Trophoblast cell (in vitro differentiated cells and primary cell): ENCODE measurements at regions not wholly inside any gene's neighbourhood (a gene's known extent, or its start where the extent isn't known, plus 50 kb on each side); places are given as distances from the start of the nearest gene placed in this dataset.

Source experiments
- DNase-seq, 2 donors: peaks; one replicate each; pipeline ENCODE4 v3.0.0-alpha.2; 2016
- H2AFZ ChIP-seq: 2 replicates; pipeline ENCODE4 v1.6.1; 2013; ENCODE audit warnings: low read length, moderate library complexity, mild to moderate bottlenecking; ENCODE audit not compliant: insufficient read depth, poor library complexity
- H2AK5ac ChIP-seq: 2 replicates; pipeline ENCODE4 v1.6.1; 2013; ENCODE audit warnings: mild to moderate bottlenecking, low read length
- H2BK120ac ChIP-seq: 2 replicates; pipeline ENCODE4 v1.6.1; 2013; ENCODE audit warnings: low read length, mild to moderate bottlenecking, moderate library complexity; ENCODE audit not compliant: insufficient read depth, poor library complexity
- H2BK12ac ChIP-seq: 2 replicates; pipeline ENCODE4 v1.6.1; 2013; ENCODE audit warnings: mild to moderate bottlenecking, low read length, moderate library complexity
- H2BK5ac ChIP-seq: 2 replicates; pipeline ENCODE4 v1.6.1; 2013; ENCODE audit warnings: low read length, low read depth, moderate library complexity, mild to moderate bottlenecking; ENCODE audit not compliant: poor library complexity
- H3K14ac ChIP-seq: 2 replicates; pipeline ENCODE4 v1.6.1; 2013; ENCODE audit warnings: mild to moderate bottlenecking, low read length
- H3K18ac ChIP-seq: 2 replicates; pipeline ENCODE4 v1.6.1; 2013; ENCODE audit warnings: mild to moderate bottlenecking, low read length
- H3K23ac ChIP-seq: 2 replicates; pipeline ENCODE4 v1.6.1; 2013; ENCODE audit warnings: low read length
- H3K27ac ChIP-seq: 2 replicates; pipeline ENCODE4 v1.5.1; 2013; ENCODE audit warnings: low read depth, mild to moderate bottlenecking, inconsistent platforms, low read length, moderate library complexity
- H3K27me3 ChIP-seq: 2 replicates; pipeline ENCODE4 v1.6.1; 2013; ENCODE audit warnings: inconsistent platforms, mild to moderate bottlenecking, low read length, moderate library complexity; ENCODE audit not compliant: insufficient read depth
- H3K36me3 ChIP-seq, 2 experiments: 1 replicate in 1 of 2; 2 replicates in 1 of 2; pipeline ENCODE4 v1.6.1; 2013; ENCODE audit warnings: low read length in 2 of 2, mild to moderate bottlenecking in 2 of 2, moderate library complexity in 1 of 2; ENCODE audit not compliant: insufficient read depth in 2 of 2, control insufficient read depth in 1 of 2
- H3K4ac ChIP-seq: 2 replicates; pipeline ENCODE4 v1.6.1; 2013; ENCODE audit warnings: low read depth, mild to moderate bottlenecking, low read length, moderate library complexity
- H3K4me1 ChIP-seq, 2 experiments: 1 replicate in 1 of 2; 2 replicates in 1 of 2; pipeline ENCODE4 v1.6.1; 2013; ENCODE audit warnings: low read length in 2 of 2, mild to moderate bottlenecking in 2 of 2, moderate library complexity in 1 of 2; ENCODE audit not compliant: insufficient read depth in 2 of 2, control insufficient read depth in 1 of 2
- H3K4me2 ChIP-seq: 2 replicates; pipeline ENCODE4 v1.6.1; 2013; ENCODE audit warnings: inconsistent platforms, mild to moderate bottlenecking, low read length, moderate library complexity
- H3K4me3 ChIP-seq: 2 replicates; pipeline ENCODE4 v1.5.1; 2013; ENCODE audit warnings: mild to moderate bottlenecking, low read depth, low read length, inconsistent platforms
- H3K79me1 ChIP-seq: one replicate; pipeline ENCODE4 v1.6.1; 2013; ENCODE audit warnings: low read length
- H3K79me2 ChIP-seq: 2 replicates; pipeline ENCODE4 v1.6.1; 2013; ENCODE audit warnings: low read length, mild to moderate bottlenecking; ENCODE audit not compliant: control insufficient read depth, insufficient read depth, poor library complexity
- H3K9ac ChIP-seq: 2 replicates; pipeline ENCODE4 v1.6.1; 2013; ENCODE audit warnings: mild to moderate bottlenecking, low read length
- H3K9me3 ChIP-seq: 2 replicates; pipeline ENCODE4 v1.6.1; 2013; ENCODE audit warnings: low read depth, mild to moderate bottlenecking, control low read depth, inconsistent platforms, low read length; ENCODE audit not compliant: insufficient read depth
- H4K12ac ChIP-seq: 2 replicates; pipeline ENCODE4 v1.6.1; 2013; ENCODE audit warnings: low read depth, mild to moderate bottlenecking, low read length, moderate library complexity
- H4K8ac ChIP-seq: 2 replicates; pipeline ENCODE4 v1.6.1; 2013; ENCODE audit warnings: low read depth, mild to moderate bottlenecking, low read length, moderate library complexity
- H4K91ac ChIP-seq: one replicate; pipeline ENCODE4 v1.6.1; 2013; ENCODE audit warnings: low read depth, mild to moderate bottlenecking, low read length, moderate library complexity
- WGBS: extraction: QIAGEN DNeasy Blood & Tissue Kit; methylation state at CpG from one replicate; pipeline ENCODE4 v1.1.7; 2013; ENCODE audit warnings: missing lambda C conversion rate; ENCODE audit not compliant: insufficient read length, insufficient coverage; ENCODE audit errors: extremely low coverage; 5-methylcytosine and 5-hydroxymethylcytosine counted together

DNA sequence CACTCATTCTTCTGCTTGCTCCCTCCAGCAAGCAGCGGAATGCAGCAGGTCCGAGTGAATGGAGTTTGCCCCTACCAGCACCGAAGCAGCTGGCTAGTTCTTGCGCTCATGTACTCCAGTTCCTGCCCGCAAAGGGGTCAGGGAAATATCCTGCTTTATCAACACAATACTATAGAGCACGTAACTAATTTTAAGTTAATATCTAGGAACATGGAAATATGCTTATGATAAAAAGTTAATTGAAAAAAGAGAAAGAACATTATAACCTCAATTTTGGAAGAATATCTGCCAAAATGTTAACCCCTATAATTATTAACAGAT, 195.6 kb downstream of the SNCA start:
- Histone ChIP-seq H2AFZ (peak overlapping the region; percentile 69), H4K91ac (no peak overlapping the region), H4K8ac (no peak overlapping the region), H2BK120ac (no peak overlapping the region), H3K36me3 (no peaks in the 10 kb centered on the region), H2BK5ac (no peak overlapping the region), H3K9ac (no peak overlapping the region), H3K79me2 (no peaks in the 10 kb centered on the region), H3K27me3 (no peaks in the 10 kb centered on the region), H2AK5ac (no peak overlapping the region), H3K79me1 (no peaks in the 10 kb centered on the region), H3K18ac (no peak overlapping the region), H3K4me3 (no peak overlapping the region), H3K9me3 (no peaks in the 10 kb centered on the region), H3K4me1 (no peaks in the 10 kb centered on the region), H3K23ac (no peak overlapping the region), H3K14ac (no peak overlapping the region), H3K4me2 (peak overlapping the region; percentile 74), H4K12ac (no peak overlapping the region), H3K4ac (no peak overlapping the region), H3K27ac (no peak overlapping the region), H2BK12ac (no peak overlapping the region)
- WGBS = no CpG with 5 or more reads among the region's 6 CpGs
- DNase-seq = no peak

DNA sequence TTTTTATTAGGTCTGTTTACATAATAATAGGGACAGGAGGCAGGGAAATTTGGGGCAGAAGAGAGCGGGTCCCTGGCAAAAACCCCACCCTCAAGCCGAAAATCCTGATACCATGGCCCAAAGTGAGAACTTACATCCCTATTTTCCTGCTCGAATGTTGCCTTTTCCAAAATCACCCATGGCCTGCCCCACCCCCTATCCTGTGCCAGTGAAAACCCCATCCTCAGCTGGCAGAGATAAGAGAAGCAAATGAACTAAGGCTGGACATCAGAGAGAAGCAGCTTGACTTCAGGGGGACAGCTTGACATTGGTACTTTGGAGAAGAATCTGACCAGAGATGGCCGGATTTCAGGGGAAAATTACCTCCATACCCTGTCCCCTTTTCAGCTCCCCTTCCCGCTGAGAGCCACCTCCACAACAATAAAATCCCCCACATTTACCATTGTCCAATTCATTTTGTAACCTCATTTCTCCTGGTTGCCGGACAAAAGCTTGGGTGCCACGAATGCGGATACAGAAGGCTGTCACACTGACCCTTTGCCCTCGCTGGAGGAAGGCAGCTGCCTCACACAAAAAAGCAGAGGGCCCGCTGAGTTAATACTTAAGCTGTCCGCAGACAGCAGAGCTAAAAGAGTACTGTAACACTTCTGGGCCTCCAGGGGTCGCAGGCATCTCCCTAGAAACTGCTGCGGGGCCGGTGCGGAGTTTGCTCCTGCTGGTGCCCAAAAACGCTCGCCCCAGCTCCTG, 196.2 kb downstream of the SNCA start:
- no peak overlapping the region for H3K14ac ChIP-seq
- H4K8ac ChIP-seq = no peak overlapping the region
- no peak overlapping the region for H2BK120ac ChIP-seq
- no peak overlapping the region for H2AK5ac ChIP-seq
- H3K4me1 ChIP-seq = no peaks in the 10 kb centered on the region
- H2BK12ac ChIP-seq = no peak overlapping the region
- no peaks in the 10 kb centered on the region for H3K79me2 ChIP-seq
- H3K23ac ChIP-seq = no peak overlapping the region
- no peak overlapping the region for H4K12ac ChIP-seq
- H3K27me3 ChIP-seq = no peaks in the 10 kb centered on the region
- H2AFZ ChIP-seq = peak overlapping the region; percentile 69
- no peaks in the 10 kb centered on the region for H3K36me3 ChIP-seq
- H3K79me1 ChIP-seq = no peaks in the 10 kb centered on the region
- no peak overlapping the region for H3K27ac ChIP-seq
- no peak overlapping the region for H3K4me3 ChIP-seq
- H4K91ac ChIP-seq = no peak overlapping the region
- no peak overlapping the region for H3K9ac ChIP-seq
- peak overlapping the region; percentile 74 for H3K4me2 ChIP-seq
- no peak overlapping the region for H3K4ac ChIP-seq
- peak; percentile 22 to 51 for DNase-seq
- WGBS = no CpG with 5 or more reads among the region's 17 CpGs
- no peak overlapping the region for H2BK5ac ChIP-seq
- H3K9me3 ChIP-seq = no peaks in the 10 kb centered on the region
- H3K18ac ChIP-seq = no peak overlapping the region

DNA sequence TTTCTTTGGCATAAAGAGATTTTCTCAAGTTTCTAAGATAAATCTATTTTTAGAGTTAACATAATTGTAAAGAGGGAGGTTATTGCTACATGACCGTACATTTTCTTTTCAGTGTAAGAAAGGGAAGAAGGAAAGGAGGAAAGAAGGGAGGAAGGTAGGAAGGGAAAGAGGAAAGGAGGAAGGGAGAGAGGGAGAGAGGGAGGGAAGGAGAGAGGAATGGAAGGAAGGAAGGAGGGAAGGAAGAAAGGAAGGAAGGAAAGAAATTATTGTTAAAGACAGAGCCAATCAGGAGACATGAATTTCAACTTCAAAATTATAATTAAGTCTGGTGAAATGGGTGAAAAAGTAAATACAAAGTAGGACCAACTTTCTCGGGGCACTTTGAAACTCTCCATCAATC, 197.6 kb downstream of the SNCA start:
- no peak overlapping the region for H3K18ac ChIP-seq
- no peak overlapping the region for H3K4me2 ChIP-seq
- H3K79me2 ChIP-seq = no peaks in the 10 kb centered on the region
- no peak overlapping the region for H3K23ac ChIP-seq
- no peak overlapping the region for H3K9ac ChIP-seq
- no peak overlapping the region for H4K8ac ChIP-seq
- H3K36me3 ChIP-seq = no peaks in the 10 kb centered on the region
- H2AFZ ChIP-seq = no peak overlapping the region
- no peak overlapping the region for H3K14ac ChIP-seq
- H4K91ac ChIP-seq = no peak overlapping the region
- H3K27me3 ChIP-seq = no peaks in the 10 kb centered on the region
- no peak overlapping the region for H4K12ac ChIP-seq
- H2BK120ac ChIP-seq = no peak overlapping the region
- H2AK5ac ChIP-seq = no peak overlapping the region
- no peaks in the 10 kb centered on the region for H3K79me1 ChIP-seq
- no peak for DNase-seq
- no peak overlapping the region for H3K4me3 ChIP-seq
- no peaks in the 10 kb centered on the region for H3K4me1 ChIP-seq
- H2BK5ac ChIP-seq = no peak overlapping the region
- no CpG with 5 or more reads among the region's 2 CpGs for WGBS
- H3K27ac ChIP-seq = no peak overlapping the region
- no peaks in the 10 kb centered on the region for H3K9me3 ChIP-seq
- H2BK12ac ChIP-seq = no peak overlapping the region
- H3K4ac ChIP-seq = no peak overlapping the region

- no peak overlapping the region for H3K27ac ChIP-seq
- H2AFZ ChIP-seq = no peak overlapping the region
- H3K4me3 ChIP-seq = no peak overlapping the region
- no peaks in the 10 kb centered on the region for H3K9me3 ChIP-seq
- no peak overlapping the region for H2BK12ac ChIP-seq
- no peaks in the 10 kb centered on the region for H3K27me3 ChIP-seq
- no peaks in the 10 kb centered on the region for H3K4me1 ChIP-seq
- no peaks in the 10 kb centered on the region for H3K79me2 ChIP-seq
- H3K14ac ChIP-seq = no peak overlapping the region
- no peaks in the 10 kb centered on the region for H3K79me1 ChIP-seq
- no peak overlapping the region for H2BK120ac ChIP-seq
- H2BK5ac ChIP-seq = no peak overlapping the region
- no peak overlapping the region for H3K18ac ChIP-seq
- no peaks in the 10 kb centered on the region for H3K36me3 ChIP-seq
- no peak overlapping the region for H3K23ac ChIP-seq
- H3K4me2 ChIP-seq = no peak overlapping the region
- H4K91ac ChIP-seq = no peak overlapping the region
- H3K9ac ChIP-seq = no peak overlapping the region
- DNase-seq = peak; percentile 62 to 74
- no peak overlapping the region for H4K12ac ChIP-seq
- H3K4ac ChIP-seq = no peak overlapping the region
- H4K8ac ChIP-seq = no peak overlapping the region
- no CpG with 5 or more reads among the region's 1 CpG for WGBS
- H2AK5ac ChIP-seq = no peak overlapping the region
Observed at GRCh38 chr4:89625599-89626293, 211.2 kb downstream of the SNCA start.
